Lung (tissue), 11 donors: ENCODE measurements at regions not wholly inside any gene's neighbourhood (a gene's known extent, or its start where the extent isn't known, plus 50 kb on each side); places are given as distances from the start of the nearest gene placed in this dataset.

Experiments used
- ATAC-seq: fragments of 200-7000 bp; cut with Tn5 transposase; one replicate; pipeline ENCODE4 v1.9.1; 2020; ENCODE audit warnings: moderate number of reproducible peaks; ENCODE audit not compliant: insufficient read depth, low FRiP score
- DNase-seq, 3 donors: peaks; one replicate each; pipeline ENCODE4 v3.0.0-alpha.2; 2013 to 2017
- H3K27ac ChIP-seq, 2 donors: one replicate each; pipeline ENCODE4 v1.5.1; 2013; ENCODE audit warnings: mild to moderate bottlenecking in 2 of 2, moderate library complexity in 2 of 2, control low read depth in 1 of 2, inconsistent platforms in 1 of 2, low read depth in 1 of 2, low read length in 1 of 2
- H3K27me3 ChIP-seq, 3 donors: one replicate each; pipeline ENCODE4 v1.5.1; 2013; ENCODE audit warnings: low read length in 2 of 3; ENCODE audit not compliant: control insufficient read depth in 3 of 3, insufficient read depth in 3 of 3
- H3K36me3 ChIP-seq, 4 donors: one replicate each; pipeline ENCODE4 v1.5.1; 2013; ENCODE audit warnings: low read length in 4 of 4, mild to moderate bottlenecking in 1 of 4, moderate library complexity in 1 of 4; ENCODE audit not compliant: control insufficient read depth in 4 of 4, insufficient read depth in 4 of 4
- H3K4me1 ChIP-seq, 5 donors: one replicate each; pipeline ENCODE4 v1.5.1; 2013; ENCODE audit warnings: low read length in 5 of 5, mild to moderate bottlenecking in 2 of 5, moderate library complexity in 1 of 5; ENCODE audit not compliant: control insufficient read depth in 5 of 5, insufficient read depth in 5 of 5
- H3K4me3 ChIP-seq: one replicate; pipeline ENCODE4 v1.5.1; 2013; ENCODE audit warnings: mild to moderate bottlenecking, control low read depth, moderate library complexity
- H3K9ac ChIP-seq, 2 donors: one replicate each; pipeline ENCODE4 v1.5.1; 2013; ENCODE audit warnings: low read length in 2 of 2, control low read depth in 1 of 2; ENCODE audit not compliant: insufficient read depth in 1 of 2
- H3K9me3 ChIP-seq, 4 donors: one replicate each; pipeline ENCODE4 v1.5.1; 2013; ENCODE audit warnings: low read length in 3 of 4, mild to moderate bottlenecking in 1 of 4, moderate library complexity in 1 of 4; ENCODE audit not compliant: control insufficient read depth in 4 of 4, insufficient read depth in 3 of 4
- CTCF ChIP-seq: IDR thresholded peaks from 2 replicates; pipeline ENCODE4 v1.5.1; 2012; ENCODE audit warnings: mild to moderate bottlenecking; ENCODE audit errors: control extremely low read depth, extremely low read depth
- WGBS, 2 donors: extraction: QIAGEN DNeasy Blood & Tissue Kit; methylation state at CpG; one replicate each; pipeline ENCODE4 v1.1.7; 2013; 5-methylcytosine and 5-hydroxymethylcytosine counted together
- donor health status: control.
- donor health status: control.
- donor health status: Bipolar disorder and iron deficiency.
- donor health status: healthy.
- donor health status: DM: yes; HTN: yes; CAD: no.

- no peak overlapping the region for H3K9ac ChIP-seq
- no peak for TF ChIP-seq CTCF
- WGBS, 2 donors: 93 to 94% methylated on average over 9 of the region's 9 CpGs
- DNase-seq (no peak), ATAC-seq (no peak)
- peaks cover 0 to 4% (median 2%) of the 10 kb centered on the region in 3 donors for H3K27me3 ChIP-seq
- H3K27ac ChIP-seq: no peak overlapping the region
- H3K9me3 ChIP-seq: peaks cover 0 to 3% (median 0%) of the 10 kb centered on the region in 4 donors
- peaks cover 0 to 29% (median 0%) of the 10 kb centered on the region in 5 donors for H3K4me1 ChIP-seq
- no peak overlapping the region for H3K4me3 ChIP-seq
- H3K36me3 ChIP-seq: no peaks in the 10 kb centered on the region
Observed at GRCh38 chr6:168386973-168387372, 54.0 kb upstream of the SMOC2 start.

GRCh38 chr6:168387426-168387825 lies 53.6 kb upstream of the SMOC2 start:
- TF ChIP-seq CTCF: no peak
- Histone ChIP-seq H3K9ac (no peak overlapping the region), H3K36me3 (no peaks in the 10 kb centered on the region), H3K4me3 (no peak overlapping the region), H3K9me3 (peaks cover 0 to 3% (median 0%) of the 10 kb centered on the region in 4 donors), H3K27me3 (peaks cover 0 to 4% (median 2%) of the 10 kb centered on the region in 3 donors), H3K4me1 (peaks cover 0 to 29% (median 0%) of the 10 kb centered on the region in 5 donors), H3K27ac (no peak overlapping the region)
- no peak for ATAC-seq
- no peak for DNase-seq
- 80 to 86% methylated on average over 9 to 10 of the region's 10 CpGs for WGBS, 2 donors

GRCh38 chr6:168387911-168388310 lies 53.1 kb upstream of the SMOC2 start:
- DNase-seq (peak in 1 of 3 donors; percentile 46), ATAC-seq (no peak)
- H3K4me3 ChIP-seq: no peak overlapping the region
- H3K36me3 ChIP-seq: no peaks in the 10 kb centered on the region
- 62 to 78% methylated on average over 18 of the region's 18 CpGs for WGBS, 2 donors
- no peak overlapping the region for H3K27ac ChIP-seq
- peaks cover 0 to 3% (median 0%) of the 10 kb centered on the region in 4 donors for H3K9me3 ChIP-seq
- no peak overlapping the region for H3K9ac ChIP-seq
- peaks cover 0 to 4% (median 2%) of the 10 kb centered on the region in 3 donors for H3K27me3 ChIP-seq
- TF ChIP-seq CTCF: no peak
- H3K4me1 ChIP-seq: peaks cover 0 to 29% (median 0%) of the 10 kb centered on the region in 5 donors
